ENCODE measurements at regions not wholly inside any gene's neighbourhood (a gene's known extent, or its start where the extent isn't known, plus 50 kb on each side); places are given as distances from the start of the nearest gene placed in this dataset.

DNA sequence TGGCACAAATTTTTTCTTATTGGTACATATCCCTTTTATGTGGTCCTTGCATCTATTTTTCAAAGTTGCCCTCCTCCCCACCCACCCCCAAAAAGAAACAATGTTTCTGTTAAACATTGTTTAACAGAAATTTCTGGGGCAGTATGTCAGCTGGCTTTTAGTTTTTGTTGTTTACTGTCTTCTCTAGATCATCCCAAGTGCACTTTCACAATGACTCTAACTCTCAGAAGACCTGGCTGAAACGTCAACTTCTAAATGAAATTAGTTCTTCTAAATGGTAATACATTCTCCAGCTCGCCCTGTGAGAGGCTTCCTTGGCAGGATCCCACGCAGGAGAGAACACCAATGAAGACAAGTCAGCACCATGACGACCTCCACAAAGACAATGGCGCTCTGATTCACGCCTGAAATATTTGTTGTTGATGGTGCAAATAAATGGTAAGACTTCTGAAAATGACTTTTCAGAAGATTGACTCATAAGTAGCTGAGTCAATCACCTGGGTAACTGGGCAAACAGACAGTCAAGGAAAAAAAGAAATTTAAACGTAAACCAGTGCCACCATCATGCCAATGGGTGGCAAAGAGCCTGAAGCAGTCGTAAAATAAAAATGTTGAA, 293.7 kb downstream of the FZD1 start:
- Histone ChIP-seq H3K4me3 (ENCODE audit: low read depth in 2 of 2, low read length in 2 of 2) (no peak overlapping the region), H3K27ac (ENCODE audit: low read length) (no peak overlapping the region), H3K9me3 (ENCODE audit: control insufficient read depth, insufficient read depth, low read depth, low read length) (no peaks in the 10 kb centered on the region), H3K36me3 (ENCODE audit: control insufficient read depth, insufficient read depth, low read length) (no peaks in the 10 kb centered on the region), H3K27me3 (ENCODE audit: control insufficient read depth, insufficient read depth, low read length) (peaks cover 2% of the 10 kb centered on the region; the same call in 1 of the 2 replicates), H3K4me1 (ENCODE audit: control insufficient read depth, insufficient read depth, low read length) (no peaks in the 10 kb centered on the region)
- ChIA-PET CTCF (no interaction called here), POLR2A (no interaction called here)
- no TSS peak for BruUV-seq (replicated peaks)
- intact Hi-C loops (cut with micrococcal nuclease; ENCODE audit: unreplicated experiment) (no loop called here), in situ Hi-C loops (cut with HindIII; ENCODE audit: low pct_unique_long_range_greater_than_20kb, low sequenced_read_pairs) (no loop called here)
- DNase-seq (ENCODE audit: low read depth, low spot score), result no peak
- TF ChIP-seq, protein P1, sequence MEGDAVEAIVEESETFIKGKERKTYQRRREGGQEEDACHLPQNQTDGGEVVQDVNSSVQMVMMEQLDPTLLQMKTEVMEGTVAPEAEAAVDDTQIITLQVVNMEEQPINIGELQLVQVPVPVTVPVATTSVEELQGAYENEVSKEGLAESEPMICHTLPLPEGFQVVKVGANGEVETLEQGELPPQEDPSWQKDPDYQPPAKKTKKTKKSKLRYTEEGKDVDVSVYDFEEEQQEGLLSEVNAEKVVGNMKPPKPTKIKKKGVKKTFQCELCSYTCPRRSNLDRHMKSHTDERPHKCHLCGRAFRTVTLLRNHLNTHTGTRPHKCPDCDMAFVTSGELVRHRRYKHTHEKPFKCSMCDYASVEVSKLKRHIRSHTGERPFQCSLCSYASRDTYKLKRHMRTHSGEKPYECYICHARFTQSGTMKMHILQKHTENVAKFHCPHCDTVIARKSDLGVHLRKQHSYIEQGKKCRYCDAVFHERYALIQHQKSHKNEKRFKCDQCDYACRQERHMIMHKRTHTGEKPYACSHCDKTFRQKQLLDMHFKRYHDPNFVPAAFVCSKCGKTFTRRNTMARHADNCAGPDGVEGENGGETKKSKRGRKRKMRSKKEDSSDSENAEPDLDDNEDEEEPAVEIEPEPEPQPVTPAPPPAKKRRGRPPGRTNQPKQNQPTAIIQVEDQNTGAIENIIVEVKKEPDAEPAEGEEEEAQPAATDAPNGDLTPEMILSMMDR (IDR thresholded peaks at IDR 0.05), result no peak
- TF ChIP-seq TCF7L2 (IDR thresholded peaks at IDR 0.05; ENCODE audit: low read depth, low read length), result no peak
- TF ChIP-seq, protein P2, sequence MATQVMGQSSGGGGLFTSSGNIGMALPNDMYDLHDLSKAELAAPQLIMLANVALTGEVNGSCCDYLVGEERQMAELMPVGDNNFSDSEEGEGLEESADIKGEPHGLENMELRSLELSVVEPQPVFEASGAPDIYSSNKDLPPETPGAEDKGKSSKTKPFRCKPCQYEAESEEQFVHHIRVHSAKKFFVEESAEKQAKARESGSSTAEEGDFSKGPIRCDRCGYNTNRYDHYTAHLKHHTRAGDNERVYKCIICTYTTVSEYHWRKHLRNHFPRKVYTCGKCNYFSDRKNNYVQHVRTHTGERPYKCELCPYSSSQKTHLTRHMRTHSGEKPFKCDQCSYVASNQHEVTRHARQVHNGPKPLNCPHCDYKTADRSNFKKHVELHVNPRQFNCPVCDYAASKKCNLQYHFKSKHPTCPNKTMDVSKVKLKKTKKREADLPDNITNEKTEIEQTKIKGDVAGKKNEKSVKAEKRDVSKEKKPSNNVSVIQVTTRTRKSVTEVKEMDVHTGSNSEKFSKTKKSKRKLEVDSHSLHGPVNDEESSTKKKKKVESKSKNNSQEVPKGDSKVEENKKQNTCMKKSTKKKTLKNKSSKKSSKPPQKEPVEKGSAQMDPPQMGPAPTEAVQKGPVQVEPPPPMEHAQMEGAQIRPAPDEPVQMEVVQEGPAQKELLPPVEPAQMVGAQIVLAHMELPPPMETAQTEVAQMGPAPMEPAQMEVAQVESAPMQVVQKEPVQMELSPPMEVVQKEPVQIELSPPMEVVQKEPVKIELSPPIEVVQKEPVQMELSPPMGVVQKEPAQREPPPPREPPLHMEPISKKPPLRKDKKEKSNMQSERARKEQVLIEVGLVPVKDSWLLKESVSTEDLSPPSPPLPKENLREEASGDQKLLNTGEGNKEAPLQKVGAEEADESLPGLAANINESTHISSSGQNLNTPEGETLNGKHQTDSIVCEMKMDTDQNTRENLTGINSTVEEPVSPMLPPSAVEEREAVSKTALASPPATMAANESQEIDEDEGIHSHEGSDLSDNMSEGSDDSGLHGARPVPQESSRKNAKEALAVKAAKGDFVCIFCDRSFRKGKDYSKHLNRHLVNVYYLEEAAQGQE (IDR thresholded peaks at IDR 0.05; ENCODE audit: insufficient read depth in 1 of 2, low read depth in 2 of 2, low read length in 1 of 2), result no peak
- TF ChIP-seq POLR2AphosphoS5 (IDR thresholded peaks at IDR 0.05; ENCODE audit: low read depth, low read length), result no peak
- no peak for TF ChIP-seq SIN3A (IDR thresholded peaks at IDR 0.05; ENCODE audit: borderline replicate concordance, insufficient read depth, low read depth, low read length)
- ATAC-seq, result no peak

DNA sequence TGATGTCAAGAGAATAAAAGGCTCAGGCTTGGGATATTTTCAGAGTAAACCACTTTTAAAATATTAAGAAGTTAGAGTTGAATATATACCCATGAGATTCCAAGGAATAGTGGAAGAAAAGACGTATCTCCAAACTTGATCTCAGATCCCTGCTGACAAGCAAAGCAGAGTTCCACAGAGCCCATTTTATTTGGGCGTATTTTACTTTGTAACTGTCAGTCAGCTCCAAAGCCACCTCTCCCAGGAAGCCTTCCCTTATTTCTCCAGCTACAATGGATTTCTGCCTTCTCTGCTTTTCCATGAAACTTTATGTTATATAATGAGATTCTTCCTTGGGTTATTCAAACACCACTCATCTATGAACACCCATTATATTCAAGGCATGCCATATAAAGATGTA, 295.7 kb downstream of the FZD1 start:
- no peaks in the 10 kb centered on the region for H3K9me3 ChIP-seq (ENCODE audit: control insufficient read depth, insufficient read depth, low read depth, low read length)
- ChIA-PET POLR2A (no interaction called here), CTCF (no interaction called here)
- in situ Hi-C loops (cut with HindIII; ENCODE audit: low pct_unique_long_range_greater_than_20kb, low sequenced_read_pairs), result no loop called here
- no peak overlapping the region for H3K4me3 ChIP-seq (ENCODE audit: low read depth in 2 of 2, low read length in 2 of 2)
- H3K36me3 ChIP-seq (ENCODE audit: control insufficient read depth, insufficient read depth, low read length), result no peaks in the 10 kb centered on the region
- DNase-seq (ENCODE audit: low read depth, low spot score) (no peak), ATAC-seq (no peak)
- H3K4me1 ChIP-seq (ENCODE audit: control insufficient read depth, insufficient read depth, low read length), result no peaks in the 10 kb centered on the region
- H3K27me3 ChIP-seq (ENCODE audit: control insufficient read depth, insufficient read depth, low read length), result peaks cover 2% of the 10 kb centered on the region; the same call in 1 of the 2 replicates
- BruUV-seq (replicated peaks), result no TSS peak
- intact Hi-C loops (cut with micrococcal nuclease; ENCODE audit: unreplicated experiment), result no loop called here
- no peak for TF ChIP-seq TCF7L2 (IDR thresholded peaks at IDR 0.05; ENCODE audit: low read depth, low read length)
- TF ChIP-seq, protein P1 (IDR thresholded peaks at IDR 0.05), result no peak
- TF ChIP-seq SIN3A (IDR thresholded peaks at IDR 0.05; ENCODE audit: borderline replicate concordance, insufficient read depth, low read depth, low read length), result no peak
- TF ChIP-seq POLR2AphosphoS5 (IDR thresholded peaks at IDR 0.05; ENCODE audit: low read depth, low read length), result no peak
- TF ChIP-seq, protein P2 (IDR thresholded peaks at IDR 0.05; ENCODE audit: insufficient read depth in 1 of 2, low read depth in 2 of 2, low read length in 1 of 2), result no peak
- H3K27ac ChIP-seq (ENCODE audit: low read length), result no peak overlapping the region

Data from Panc1 (cell line).